ENCODE measurements at regions not wholly inside any gene's neighbourhood (a gene's known extent, or its start where the extent isn't known, plus 50 kb on each side); places are given as distances from the start of the nearest gene placed in this dataset.

- intact Hi-C loops (cut with micrococcal nuclease): no loop called here
- POLR2A ChIA-PET: no interaction called here
- Histone ChIP-seq H3K4me1 (ENCODE audit: control insufficient read depth, extremely low read depth, insufficient read depth, low read length) (no peaks in the 10 kb centered on the region), H3K9ac (replicated peaks; ENCODE audit: extremely low read depth, insufficient read depth, low read length) (no peak overlapping the region), H3K4me3 (replicated peaks in 1 of 3; ENCODE audit: insufficient read depth in 1 of 3, low read depth in 1 of 3, low read length in 3 of 3) (no peak overlapping the region), H3K9me3 (replicated peaks; ENCODE audit: control insufficient read depth, insufficient read depth, low read length) (no peaks in the 10 kb centered on the region), H3K36me3 (ENCODE audit: control insufficient read depth in 2 of 2, extremely low read depth in 1 of 2, insufficient read depth in 2 of 2, low read length in 2 of 2) (no peaks in the 10 kb centered on the region), H3K27ac (ENCODE audit: insufficient read depth, low read depth, low read length) (no peak overlapping the region), H4K20me1 (replicated peaks; ENCODE audit: control insufficient read depth, extremely low read depth, insufficient read depth, low read length) (no peaks in the 10 kb centered on the region), H3K27me3 (ENCODE audit: control insufficient read depth in 2 of 2, insufficient read depth in 2 of 2, low read length in 2 of 2) (no peaks in the 10 kb centered on the region), H2AFZ (ENCODE audit: low read depth, low read length) (no peak overlapping the region), H3K79me2 (ENCODE audit: control insufficient read depth, insufficient read depth, low read length) (no peaks in the 10 kb centered on the region), H3K4me2 (ENCODE audit: insufficient read depth, low read length) (no peak overlapping the region), H3K9me1 (replicated peaks; ENCODE audit: control insufficient read depth, extremely low read depth, insufficient read depth, low read length) (no peaks in the 10 kb centered on the region)
- TF ChIP-seq POLR2A (IDR thresholded peaks at IDR 0.05; ENCODE audit: low read depth, low read length) (no peak), EZH2 (IDR thresholded peaks at IDR 0.05; ENCODE audit: borderline replicate concordance, low read depth, low read length, severe bottlenecking) (no peak), POLR2AphosphoS5 (IDR thresholded peaks at IDR 0.05; ENCODE audit: insufficient read depth, low read depth, low read length) (no peak), FOS (IDR thresholded peaks at IDR 0.05; ENCODE audit: borderline replicate concordance, insufficient read depth, low read length) (no peak), JUN (IDR thresholded peaks at IDR 0.05; ENCODE audit: borderline replicate concordance, insufficient read depth, insufficient read length, low read depth) (no peak), MAX (IDR thresholded peaks at IDR 0.05; ENCODE audit: insufficient read depth, insufficient read length) (no peak), GATA2 (IDR thresholded peaks at IDR 0.05; ENCODE audit: insufficient read depth, insufficient read length, low read depth, low read length) (no peak)
- no peak for FAIRE-seq
- BruUV-seq (replicated peaks): no TSS peak
- no peak for DNase-seq (ENCODE audit: low read depth, low spot score)
- CTCF ChIA-PET: no interaction called here
- dilution Hi-C loops (cut with MboI; ENCODE audit: extremely low pct_ligation_motif_present, low sequenced_read_pairs): no loop called here
Measured at GRCh38 chr11:49432242-49432848, 223.9 kb upstream of the FOLH1 start.

GRCh38 chr11:49424136-49424535 lies 215.7 kb upstream of the FOLH1 start:
- Histone ChIP-seq H3K79me2 (ENCODE audit: control insufficient read depth, insufficient read depth, low read length) (no peaks in the 10 kb centered on the region), H4K20me1 (replicated peaks; ENCODE audit: control insufficient read depth, extremely low read depth, insufficient read depth, low read length) (no peaks in the 10 kb centered on the region), H3K27me3 (ENCODE audit: control insufficient read depth in 2 of 2, insufficient read depth in 2 of 2, low read length in 2 of 2) (no peaks in the 10 kb centered on the region), H3K27ac (ENCODE audit: insufficient read depth, low read depth, low read length) (no peak overlapping the region), H3K36me3 (ENCODE audit: control insufficient read depth in 2 of 2, extremely low read depth in 1 of 2, insufficient read depth in 2 of 2, low read length in 2 of 2) (no peaks in the 10 kb centered on the region), H3K4me3 (replicated peaks in 1 of 3; ENCODE audit: insufficient read depth in 1 of 3, low read depth in 1 of 3, low read length in 3 of 3) (no peak overlapping the region), H3K4me2 (ENCODE audit: insufficient read depth, low read length) (no peak overlapping the region), H2AFZ (ENCODE audit: low read depth, low read length) (no peak overlapping the region), H3K9me3 (replicated peaks; ENCODE audit: control insufficient read depth, insufficient read depth, low read length) (no peaks in the 10 kb centered on the region), H3K4me1 (ENCODE audit: control insufficient read depth, extremely low read depth, insufficient read depth, low read length) (no peaks in the 10 kb centered on the region), H3K9ac (replicated peaks; ENCODE audit: extremely low read depth, insufficient read depth, low read length) (no peak overlapping the region), H3K9me1 (replicated peaks; ENCODE audit: control insufficient read depth, extremely low read depth, insufficient read depth, low read length) (no peaks in the 10 kb centered on the region)
- intact Hi-C loops (cut with micrococcal nuclease): no loop called here
- no peak for DNase-seq (ENCODE audit: low read depth, low spot score)
- FAIRE-seq: no peak
- BruUV-seq (replicated peaks): no TSS peak
- ChIA-PET POLR2A (no interaction called here), CTCF (no interaction called here)
- dilution Hi-C loops (cut with MboI; ENCODE audit: extremely low pct_ligation_motif_present, low sequenced_read_pairs): no loop called here
- TF ChIP-seq EZH2 (IDR thresholded peaks at IDR 0.05; ENCODE audit: borderline replicate concordance, low read depth, low read length, severe bottlenecking) (no peak), CTCF (IDR thresholded peaks at IDR 0.05; ENCODE audit: extremely low read depth in 1 of 2, insufficient read depth in 1 of 2, low read depth in 1 of 2, low read length in 2 of 2) (no peak), POLR2AphosphoS5 (IDR thresholded peaks at IDR 0.05; ENCODE audit: insufficient read depth, low read depth, low read length) (no peak), MYC (IDR thresholded peaks at IDR 0.05; ENCODE audit: low read depth, low read length) (no peak), FOS (IDR thresholded peaks at IDR 0.05; ENCODE audit: borderline replicate concordance, insufficient read depth, low read length) (no peak), MAX (IDR thresholded peaks at IDR 0.05; ENCODE audit: insufficient read depth, insufficient read length) (no peak), POLR2A (IDR thresholded peaks at IDR 0.05; ENCODE audit: low read depth, low read length) (no peak), GATA2 (IDR thresholded peaks at IDR 0.05; ENCODE audit: insufficient read depth, insufficient read length, low read depth, low read length) (no peak)
